Lower lobe of right lung (tissue), 2 donors: ENCODE measurements at regions not wholly inside any gene's neighbourhood (a gene's known extent, or its start where the extent isn't known, plus 50 kb on each side); places are given as distances from the start of the nearest gene placed in this dataset.

Experiments used
- ATAC-seq, 2 donors: fragments of 200-7000 bp; cut with Tn5 transposase; one replicate each; pipeline ENCODE4 v1.9.1; 2020 to 2022; ENCODE audit warnings: mild to moderate bottlenecking in 2 of 2, moderate library complexity in 2 of 2
- DNase-seq: peaks from one replicate; pipeline ENCODE4 v3.0.0-alpha.2; 2020
- H3K27ac ChIP-seq: fragments of 200-600 bp; one replicate; pipeline ENCODE4 v1.8.0; 2022
- H3K27me3 ChIP-seq: fragments of 200-600 bp; one replicate; pipeline ENCODE4 v1.8.0; 2022; ENCODE audit warnings: low read depth
- H3K36me3 ChIP-seq: fragments of 200-600 bp; one replicate; pipeline ENCODE4 v1.8.0; 2022; ENCODE audit warnings: mild to moderate bottlenecking
- H3K4me1 ChIP-seq: fragments of 200-600 bp; one replicate; pipeline ENCODE4 v1.8.0; 2022
- H3K4me3 ChIP-seq: fragments of 200-600 bp; one replicate; pipeline ENCODE4 v1.8.0; 2022; ENCODE audit warnings: mild to moderate bottlenecking
- H3K9me3 ChIP-seq: fragments of 200-600 bp; one replicate; pipeline ENCODE4 v1.8.0; 2022
- intact Hi-C: fragments of 100-400 bp; cut with DNase I; formaldehyde crosslinking; loops from one replicate; pipeline ENCODE4 v1.11.0; 2022
- TF ChIP-seq, protein P1 (sequence below): fragments of 200-600 bp; IDR thresholded peaks from one replicate; pipeline ENCODE4 v1.8.0; 2022; ENCODE audit warnings: antibody characterized with exemption, mild to moderate bottlenecking
- donor health status: DM: no; HTN: yes; CAD: no; lungs with severe emphysema.

DNA sequence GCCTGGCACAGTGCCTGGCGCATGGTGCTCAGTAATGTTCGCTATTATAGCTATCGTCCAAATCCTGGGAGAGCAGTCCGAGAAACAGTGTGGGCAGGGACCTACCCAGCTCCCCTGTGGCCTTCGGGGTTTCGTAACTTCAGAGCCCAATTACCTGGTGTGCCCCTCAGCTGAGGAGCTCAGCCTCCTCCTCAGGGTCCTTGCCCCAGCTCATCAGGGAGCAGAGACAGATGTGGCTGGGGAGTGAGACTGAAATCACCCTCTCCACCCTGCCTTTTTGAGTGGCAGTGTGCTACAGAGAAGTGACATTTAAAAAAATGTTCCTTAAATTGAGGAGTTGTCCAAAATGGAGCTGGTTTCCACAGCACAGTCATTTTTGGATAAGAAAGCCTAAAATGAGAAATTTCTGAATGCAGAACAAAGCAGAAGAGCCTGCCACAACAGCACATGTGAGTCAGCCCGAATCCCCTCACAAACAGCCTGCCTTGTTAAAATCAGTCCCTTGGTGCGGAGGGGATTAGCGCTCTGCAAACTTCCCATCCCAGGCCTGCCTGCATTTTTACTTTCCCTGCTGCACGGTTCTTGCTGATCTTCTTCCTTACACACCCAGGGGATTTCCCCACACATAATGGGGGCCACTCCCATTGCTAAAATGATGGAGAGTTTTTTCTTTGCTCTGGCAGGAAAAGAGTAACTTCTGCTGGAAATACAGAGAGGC lies 78.1 kb upstream of the PITX1 start:
- H3K4me1 ChIP-seq, result peaks cover 12% of the 10 kb centered on the region
- DNase-seq, result no peak
- H3K36me3 ChIP-seq, result no peaks in the 10 kb centered on the region
- ATAC-seq, result no peak
- H3K4me3 ChIP-seq, result no peak overlapping the region
- H3K9me3 ChIP-seq, result no peaks in the 10 kb centered on the region
- no peaks in the 10 kb centered on the region for H3K27me3 ChIP-seq
- intact Hi-C loops, result no loop called here
- TF ChIP-seq, protein P1, sequence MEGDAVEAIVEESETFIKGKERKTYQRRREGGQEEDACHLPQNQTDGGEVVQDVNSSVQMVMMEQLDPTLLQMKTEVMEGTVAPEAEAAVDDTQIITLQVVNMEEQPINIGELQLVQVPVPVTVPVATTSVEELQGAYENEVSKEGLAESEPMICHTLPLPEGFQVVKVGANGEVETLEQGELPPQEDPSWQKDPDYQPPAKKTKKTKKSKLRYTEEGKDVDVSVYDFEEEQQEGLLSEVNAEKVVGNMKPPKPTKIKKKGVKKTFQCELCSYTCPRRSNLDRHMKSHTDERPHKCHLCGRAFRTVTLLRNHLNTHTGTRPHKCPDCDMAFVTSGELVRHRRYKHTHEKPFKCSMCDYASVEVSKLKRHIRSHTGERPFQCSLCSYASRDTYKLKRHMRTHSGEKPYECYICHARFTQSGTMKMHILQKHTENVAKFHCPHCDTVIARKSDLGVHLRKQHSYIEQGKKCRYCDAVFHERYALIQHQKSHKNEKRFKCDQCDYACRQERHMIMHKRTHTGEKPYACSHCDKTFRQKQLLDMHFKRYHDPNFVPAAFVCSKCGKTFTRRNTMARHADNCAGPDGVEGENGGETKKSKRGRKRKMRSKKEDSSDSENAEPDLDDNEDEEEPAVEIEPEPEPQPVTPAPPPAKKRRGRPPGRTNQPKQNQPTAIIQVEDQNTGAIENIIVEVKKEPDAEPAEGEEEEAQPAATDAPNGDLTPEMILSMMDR, result no peak
- H3K27ac ChIP-seq, result no peak overlapping the region

DNA sequence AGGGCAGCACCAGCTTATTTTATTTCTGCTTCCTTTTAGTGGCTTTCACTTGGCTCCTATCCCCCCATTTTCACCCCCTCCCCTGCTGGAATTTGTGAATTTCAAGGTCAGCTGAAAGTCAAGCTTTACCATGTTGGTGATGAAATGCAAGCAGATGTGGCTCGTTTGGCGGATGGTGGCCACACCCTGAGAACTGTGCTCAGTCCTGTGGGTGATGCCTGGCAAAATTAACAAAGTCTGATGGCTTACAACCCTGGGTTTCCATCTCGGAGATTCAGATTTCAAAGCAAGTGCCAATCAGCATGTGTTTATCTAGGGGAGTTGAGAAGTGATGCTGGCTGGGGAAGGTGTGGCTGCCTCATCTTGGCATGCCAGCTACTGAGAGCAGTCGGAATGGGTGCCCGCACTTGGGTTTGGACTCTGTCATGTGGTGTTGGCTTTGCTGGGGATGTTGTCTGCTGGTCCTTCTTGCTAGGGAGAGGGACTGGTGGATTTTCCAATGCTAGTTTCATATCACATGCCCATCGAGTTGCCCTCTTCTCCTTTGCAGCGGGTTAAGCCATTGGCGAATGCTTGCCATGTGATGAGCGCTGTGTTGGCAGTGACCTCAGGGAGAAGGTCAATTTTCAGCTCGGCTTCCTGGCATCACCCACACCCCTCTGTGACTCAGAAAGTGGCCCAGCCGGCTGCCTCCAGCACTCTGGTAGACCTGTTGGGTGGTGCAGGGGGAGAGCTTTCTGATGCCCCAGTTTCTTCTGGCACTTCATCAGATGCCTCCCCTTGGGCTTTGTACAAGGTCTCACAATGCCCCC lies 77.0 kb upstream of the PITX1 start:
- DNase-seq (peak; percentile 59), ATAC-seq (peak in 1 of 2 donors; percentile 53)
- no peaks in the 10 kb centered on the region for H3K27me3 ChIP-seq
- TF ChIP-seq, protein P1, result no peak
- intact Hi-C loops, result no loop called here
- no peaks in the 10 kb centered on the region for H3K36me3 ChIP-seq
- no peaks in the 10 kb centered on the region for H3K9me3 ChIP-seq
- H3K4me3 ChIP-seq, result no peak overlapping the region
- H3K27ac ChIP-seq, result no peak overlapping the region
- peaks cover 12% of the 10 kb centered on the region for H3K4me1 ChIP-seq

GRCh38 chr5:135108992-135109391 lies 75.0 kb upstream of the PITX1 start:
- H3K27ac ChIP-seq, result no peak overlapping the region
- intact Hi-C loops, result no loop called here
- no peaks in the 10 kb centered on the region for H3K36me3 ChIP-seq
- no peak for ATAC-seq
- peaks cover 5% of the 10 kb centered on the region for H3K4me1 ChIP-seq
- no peak overlapping the region for H3K4me3 ChIP-seq
- TF ChIP-seq, protein P1, result no peak
- DNase-seq, result no peak
- no peaks in the 10 kb centered on the region for H3K27me3 ChIP-seq
- no peaks in the 10 kb centered on the region for H3K9me3 ChIP-seq

DNA sequence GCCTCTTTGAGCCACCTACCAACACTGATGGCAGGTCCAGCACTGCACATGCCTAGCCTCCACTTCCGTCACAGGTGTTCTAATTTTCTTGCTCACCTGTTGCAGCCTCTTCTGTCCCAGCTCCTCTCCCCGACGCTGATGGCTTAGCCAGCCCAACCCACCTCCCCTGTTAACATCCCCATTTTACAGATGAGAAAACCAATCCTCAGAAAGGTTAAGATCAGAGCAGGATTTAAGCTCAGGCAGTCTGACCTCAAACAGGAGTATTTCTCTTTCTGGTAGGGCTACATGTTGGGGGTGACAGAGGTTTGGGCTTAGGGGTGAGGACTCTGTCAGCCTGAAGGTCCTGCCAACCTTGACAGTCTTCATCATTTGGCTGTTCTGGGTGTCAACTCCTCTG lies 74.5 kb upstream of the PITX1 start:
- intact Hi-C loops, result no loop called here
- DNase-seq (no peak), ATAC-seq (no peak)
- H3K4me1 ChIP-seq, result peaks cover 5% of the 10 kb centered on the region
- TF ChIP-seq, protein P1, result no peak
- H3K27ac ChIP-seq, result no peak overlapping the region
- no peaks in the 10 kb centered on the region for H3K27me3 ChIP-seq
- H3K36me3 ChIP-seq, result no peaks in the 10 kb centered on the region
- no peak overlapping the region for H3K4me3 ChIP-seq
- no peaks in the 10 kb centered on the region for H3K9me3 ChIP-seq

- Histone ChIP-seq H3K36me3 (no peaks in the 10 kb centered on the region), H3K4me3 (no peak overlapping the region), H3K27ac (no peak overlapping the region), H3K9me3 (no peaks in the 10 kb centered on the region), H3K4me1 (peaks cover 5% of the 10 kb centered on the region), H3K27me3 (no peaks in the 10 kb centered on the region)
- TF ChIP-seq, protein P1, result no peak
- DNase-seq, result no peak
- intact Hi-C loops, result no loop called here
- ATAC-seq, result no peak
These were observed 74.0 kb upstream of the PITX1 start for GRCh38 chr5:135107986-135108385.
